HG03060 (cell line): ENCODE measurements at regions not wholly inside any gene's neighbourhood (a gene's known extent, or its start where the extent isn't known, plus 50 kb on each side); places are given as distances from the start of the nearest gene placed in this dataset.
"Not testable (repeated sequence)": the region's sequence is repeated elsewhere in the genome, so short reads cannot be mapped to it uniquely, and the experiment has no call there.

Source experiments
- ATAC-seq: cut with Tn5 transposase; IDR thresholded peaks from one replicate; pipeline ENCODE4 v1.9.1; 2021; ENCODE audit warnings: low read depth, moderate number of reproducible peaks; ENCODE audit not compliant: unreplicated experiment

- ATAC-seq: no peak
These were observed 132.6 kb downstream of the CUL2 start for GRCh38 chr10:34957531-34957930.

GRCh38 chr10:34956756-34957155, 133.4 kb downstream of the CUL2 start:
- no peak for ATAC-seq

- no peak for ATAC-seq
These were observed 134.8 kb downstream of the CUL2 start for GRCh38 chr10:34955391-34955790.

GRCh38 chr10:34954142-34954541, 136.0 kb downstream of the CUL2 start:
- no peak for ATAC-seq

- ATAC-seq: not testable (repeated sequence)
These were observed 136.3 kb upstream of the PARD3 start for GRCh38 chr10:34951263-34951887.

GRCh38 chr10:34945951-34946522, 130.9 kb upstream of the PARD3 start:
- ATAC-seq: not testable (repeated sequence)

GRCh38 chr10:34941471-34942357, 126.6 kb upstream of the PARD3 start:
- peak; percentile 50 for ATAC-seq

GRCh38 chr10:34940436-34940835, 125.3 kb upstream of the PARD3 start:
- ATAC-seq: no peak

- ATAC-seq: no peak
These were observed 123.2 kb upstream of the PARD3 start for GRCh38 chr10:34938399-34938670.

- ATAC-seq: not testable (repeated sequence)
These were observed 122.7 kb upstream of the PARD3 start for GRCh38 chr10:34937643-34938398.

GRCh38 chr10:34936061-34936460, 121.0 kb upstream of the PARD3 start:
- ATAC-seq: no peak

- ATAC-seq: no peak
These were observed 118.6 kb upstream of the PARD3 start for GRCh38 chr10:34933676-34934075.

GRCh38 chr10:34932235-34932634, 117.1 kb upstream of the PARD3 start:
- no peak for ATAC-seq

GRCh38 chr10:34931216-34931615, 116.1 kb upstream of the PARD3 start:
- no peak for ATAC-seq

- ATAC-seq: no peak
These were observed 107.0 kb upstream of the PARD3 start for GRCh38 chr10:34922138-34922537.

- ATAC-seq: no peak
These were observed 105.5 kb upstream of the PARD3 start for GRCh38 chr10:34920578-34920977.

- no peak for ATAC-seq
These were observed 103.8 kb upstream of the PARD3 start for GRCh38 chr10:34918776-34919315.

GRCh38 chr10:34918060-34918775, 103.1 kb upstream of the PARD3 start:
- ATAC-seq: no peak

- no peak for ATAC-seq
These were observed 101.2 kb upstream of the PARD3 start for GRCh38 chr10:34916314-34916713.

- ATAC-seq: no peak
These were observed 97.7 kb upstream of the PARD3 start for GRCh38 chr10:34912771-34913170.
